ENCODE measurements at regions not wholly inside any gene's neighbourhood (a gene's known extent, or its start where the extent isn't known, plus 50 kb on each side); places are given as distances from the start of the nearest gene placed in this dataset.

DNA sequence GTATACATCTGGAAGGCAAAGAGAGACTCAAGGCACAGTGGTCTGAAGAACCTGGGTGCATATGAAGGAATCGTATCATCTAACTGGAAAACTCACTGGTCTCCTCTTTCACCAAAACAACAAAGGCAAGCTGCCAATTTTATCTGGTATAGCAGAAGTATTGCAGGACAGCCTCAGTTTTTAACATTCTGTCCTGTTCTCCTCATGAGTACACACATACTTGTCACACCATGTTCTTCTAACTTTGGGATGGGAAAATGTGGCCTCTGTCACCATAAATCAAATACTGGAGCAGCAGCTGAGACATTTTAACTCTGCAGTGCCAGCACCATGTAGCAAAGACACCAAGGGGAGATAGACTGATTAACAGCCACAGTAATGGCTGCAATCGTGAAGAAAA is 199.1 kb upstream of the CNR1 start:
- no peak for TF ChIP-seq CTCF (IDR thresholded peaks at IDR 0.05)
- no peak for TF ChIP-seq EZH2 (IDR thresholded peaks at IDR 0.05; ENCODE audit: borderline replicate concordance, insufficient read depth, low read depth, low read length, poor library complexity, severe bottlenecking)
- no peak for DNase-seq
- CTCF ChIA-PET: no interaction called here
- H2AFZ ChIP-seq (ENCODE audit: insufficient read depth, low read depth, low read length, poor library complexity, severe bottlenecking): no peak overlapping the region
- POLR2A ChIA-PET: no interaction called here
- no peaks in the 10 kb centered on the region for H4K20me1 ChIP-seq (ENCODE audit: control insufficient read depth, insufficient read depth, low read length, poor library complexity, severe bottlenecking)
- H3K27me3 ChIP-seq (replicated peaks in 1 of 4; ENCODE audit: control extremely low read depth in 1 of 4, control insufficient read depth in 3 of 4, insufficient read depth in 4 of 4, low read length in 3 of 4): no peaks in the 10 kb centered on the region
- no peak for ATAC-seq (ENCODE audit: low read depth)
- Mint-ChIP-seq H3K4me1 (peaks cover 3% of the 10 kb centered on the region), H3K4me3 (no peak overlapping the region), H3K27ac (no peak overlapping the region), H3K9me3 (ENCODE audit: insufficient read depth) (peaks cover 1% of the 10 kb centered on the region), H3K27me3 (peaks cover 24% of the 10 kb centered on the region)
- no peaks in the 10 kb centered on the region for H3K9me3 ChIP-seq (ENCODE audit: control extremely low read depth in 1 of 3, control insufficient read depth in 2 of 3, insufficient read depth in 1 of 3, low read length in 2 of 3)
- H3K4me3 ChIP-seq (ENCODE audit: control extremely low read depth in 1 of 5, extremely low read depth in 1 of 5, insufficient read depth in 1 of 5, low read depth in 2 of 5, low read length in 4 of 5): no peak overlapping the region
- WGBS (ENCODE audit: insufficient coverage): 100% methylated on average over 1 of the region's 2 CpGs
- no peak overlapping the region for H3K9ac ChIP-seq (ENCODE audit: low read length)
- peaks cover 5 to 7% of the 10 kb centered on the region in 2 donors for H3K4me1 ChIP-seq (ENCODE audit: control insufficient read depth in 2 of 2, insufficient read depth in 2 of 2, low read length in 2 of 2)
- H3K79me2 ChIP-seq (ENCODE audit: control insufficient read depth, insufficient read depth, low read length): no peaks in the 10 kb centered on the region
- H3K27ac ChIP-seq (ENCODE audit: low read length in 2 of 2): no peak overlapping the region
- intact Hi-C loops (cut with micrococcal nuclease): no loop called here
- H3K4me2 ChIP-seq (replicated peaks; ENCODE audit: low read depth, low read length, poor library complexity, severe bottlenecking): no peak overlapping the region
- no peaks in the 10 kb centered on the region for H3K36me3 ChIP-seq (replicated peaks in 1 of 2; ENCODE audit: control extremely low read depth in 1 of 2, control insufficient read depth in 1 of 2, extremely low read depth in 1 of 2, insufficient read depth in 2 of 2, low read length in 1 of 2)

DNA sequence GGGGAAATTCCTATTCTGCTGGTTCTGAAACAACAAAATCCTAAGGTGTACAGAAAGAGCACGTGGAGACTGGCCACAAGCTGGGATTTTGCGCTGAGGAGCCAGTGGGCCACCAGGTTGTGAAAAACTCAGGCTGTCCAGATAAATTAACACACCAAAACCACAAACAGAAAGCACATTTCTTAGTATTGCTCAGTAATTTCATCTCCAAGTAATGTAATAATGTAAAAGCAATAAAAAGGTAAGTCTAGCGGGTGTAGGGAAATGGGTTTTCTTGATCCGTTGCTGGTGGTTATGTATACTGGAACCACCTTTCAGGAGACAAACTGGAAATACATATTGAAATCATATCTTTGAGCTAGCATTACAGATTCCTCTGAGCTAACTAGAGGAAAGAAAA is 195.6 kb upstream of the CNR1 start:
- 65% methylated on average over 2 of the region's 4 CpGs for WGBS (ENCODE audit: insufficient coverage)
- ChIA-PET CTCF (no interaction called here), POLR2A (no interaction called here)
- H3K36me3 ChIP-seq (replicated peaks in 1 of 2; ENCODE audit: control extremely low read depth in 1 of 2, control insufficient read depth in 1 of 2, extremely low read depth in 1 of 2, insufficient read depth in 2 of 2, low read length in 1 of 2): no peaks in the 10 kb centered on the region
- H2AFZ ChIP-seq (ENCODE audit: insufficient read depth, low read depth, low read length, poor library complexity, severe bottlenecking): no peak overlapping the region
- no peaks in the 10 kb centered on the region for H3K9me3 ChIP-seq (ENCODE audit: control extremely low read depth in 1 of 3, control insufficient read depth in 2 of 3, insufficient read depth in 1 of 3, low read length in 2 of 3)
- intact Hi-C loops (cut with micrococcal nuclease): no loop called here
- H3K9me3 Mint-ChIP-seq (ENCODE audit: insufficient read depth): no peaks in the 10 kb centered on the region
- H3K27me3 ChIP-seq (replicated peaks in 1 of 4; ENCODE audit: control extremely low read depth in 1 of 4, control insufficient read depth in 3 of 4, insufficient read depth in 4 of 4, low read length in 3 of 4): no peaks in the 10 kb centered on the region
- H3K4me3 ChIP-seq (ENCODE audit: control extremely low read depth in 1 of 5, extremely low read depth in 1 of 5, insufficient read depth in 1 of 5, low read depth in 2 of 5, low read length in 4 of 5): no peak overlapping the region
- no peak overlapping the region for H3K27ac ChIP-seq (ENCODE audit: low read length in 2 of 2)
- no peaks in the 10 kb centered on the region for H3K79me2 ChIP-seq (ENCODE audit: control insufficient read depth, insufficient read depth, low read length)
- H4K20me1 ChIP-seq (ENCODE audit: control insufficient read depth, insufficient read depth, low read length, poor library complexity, severe bottlenecking): no peaks in the 10 kb centered on the region
- no peak overlapping the region for H3K27ac Mint-ChIP-seq
- H3K4me1 ChIP-seq (ENCODE audit: control insufficient read depth in 2 of 2, insufficient read depth in 2 of 2, low read length in 2 of 2): no peaks in the 10 kb centered on the region
- no peak overlapping the region for H3K9ac ChIP-seq (ENCODE audit: low read length)
- peaks cover 9% of the 10 kb centered on the region for H3K27me3 Mint-ChIP-seq
- no peaks in the 10 kb centered on the region for H3K4me1 Mint-ChIP-seq
- H3K4me2 ChIP-seq (replicated peaks; ENCODE audit: low read depth, low read length, poor library complexity, severe bottlenecking): no peak overlapping the region
- H3K4me3 Mint-ChIP-seq: no peak overlapping the region
- no peak for DNase-seq
- TF ChIP-seq EZH2 (IDR thresholded peaks at IDR 0.05; ENCODE audit: borderline replicate concordance, insufficient read depth, low read depth, low read length, poor library complexity, severe bottlenecking) (no peak), CTCF (IDR thresholded peaks at IDR 0.05) (no peak)
- ATAC-seq (ENCODE audit: low read depth): no peak

Data from B cell (primary cell).